Pancreas (tissue), 10 donors: ENCODE measurements at regions not wholly inside any gene's neighbourhood (a gene's known extent, or its start where the extent isn't known, plus 50 kb on each side); places are given as distances from the start of the nearest gene placed in this dataset.

Source experiments
- ATAC-seq, 4 donors: fragments of 200-7000 bp; cut with Tn5 transposase; one replicate each; pipeline versions ENCODE4 v1.8.0 to v1.9.1; 2020; ENCODE audit warnings: mild to moderate bottlenecking in 4 of 4, moderate library complexity in 4 of 4
- DNase-seq, 6 donors: peaks; one replicate each; pipeline ENCODE4 v3.0.0-alpha.2; 2020
- FAIRE-seq: peaks from 2 replicates; lab custom pipeline; 2012; peaks lifted over from hg19 to GRCh38; lab: Jason Lieb, UNC
- H3K27ac ChIP-seq, 4 donors: fragments of 200-600 bp; sonication (generic); 1 replicate in 3 of 4; 2 replicates in 1 of 4; pipeline versions ENCODE4 v1.5.0 to v1.8.0; 2020
- H3K27me3 ChIP-seq, 4 donors: fragments of 200-600 bp; one replicate each; pipeline ENCODE4 v1.8.0; 2021
- H3K36me3 ChIP-seq, 3 donors: fragments of 200-600 bp; sonication (generic) in 1 of 3; one replicate each; pipeline versions ENCODE4 v1.5.0 to v1.8.0; 2020 to 2021
- H3K4me1 ChIP-seq, 3 donors: fragments of 200-600 bp; one replicate each; pipeline ENCODE4 v1.8.0; 2021
- H3K4me3 ChIP-seq, 4 donors: fragments of 200-600 bp; sonication (generic) in 2 of 4; one replicate each; pipeline versions ENCODE4 v1.5.0 to v1.8.0; 2020 to 2021
- H3K9me3 ChIP-seq, 4 donors: fragments of 200-600 bp; one replicate each; pipeline ENCODE4 v1.8.0; 2021
- WGBS, 2 donors: extraction: QIAGEN DNeasy Blood & Tissue Kit; methylation state at CpG; one replicate each; pipeline ENCODE4 v1.1.7; 2013; 5-methylcytosine and 5-hydroxymethylcytosine counted together
- intact Hi-C, 3 donors: fragments of 100-400 bp; cut with DNase I; formaldehyde crosslinking; loops; one replicate each; pipeline versions ENCODE4 v1.11.1 to v1.14.2; 2022
- TF ChIP-seq, protein P1 (sequence below), 4 donors: fragments of 200-600 bp; sonication (generic) in 3 of 4; IDR thresholded peaks; one replicate each; pipeline versions ENCODE4 v1.5.0 to v1.8.0; 2021; ENCODE audit warnings: antibody characterized with exemption in 4 of 4
- donor health status: healthy with polysubstance abuse.
- donor health status: DM: no; HTN: no; CAD: no; lungs with moderate emphysema.
- donor health status: DM: no; HTN: no; CAD: no.
- donor health status: control.
- donor health status: control.
- donor health status: Bipolar disorder and iron deficiency.
- donor health status: DM: yes; HTN: yes; CAD: no.
- donor health status: DM: no; HTN: no; CAD: no.
- donor health status: DM: no; HTN: no; CAD: no.
- donor health status: DM: yes; HTN: yes; CAD: no.

DNA sequence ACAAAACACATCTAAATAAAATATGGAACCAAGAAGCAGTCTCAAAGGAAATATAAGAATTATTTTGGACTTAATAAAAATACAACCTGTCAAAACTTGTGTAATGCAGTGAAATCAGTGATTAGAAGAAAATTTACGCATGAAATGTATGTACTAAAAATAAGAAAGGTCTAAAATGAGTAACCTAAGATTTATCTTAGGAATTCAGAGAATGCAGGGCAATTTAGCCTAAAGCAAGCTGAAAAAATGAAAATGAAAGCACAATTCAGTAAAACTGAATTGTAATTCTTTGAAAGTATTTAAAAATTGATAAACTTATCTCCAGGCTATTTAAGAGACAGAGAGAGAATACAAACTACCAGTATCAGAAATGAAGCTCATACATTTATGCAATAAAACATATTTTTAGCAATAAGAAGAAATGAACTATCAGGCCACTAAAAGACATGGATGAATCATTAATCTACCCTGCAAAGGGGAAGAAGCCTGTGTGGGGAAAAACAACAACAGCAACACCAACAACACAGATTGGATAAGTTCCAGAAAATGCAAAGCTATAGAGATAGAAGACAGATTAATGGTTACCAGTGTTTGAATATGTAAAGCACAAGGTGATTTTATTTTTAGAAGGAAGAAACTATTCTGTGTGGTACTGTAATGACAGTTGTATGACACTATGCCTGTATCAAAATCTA, 442.0 kb upstream of the ADGRL3 start:
- Histone ChIP-seq H3K27me3 (no peaks in the 10 kb centered on the region), H3K36me3 (no peaks in the 10 kb centered on the region), H3K4me3 (no peak overlapping the region), H3K27ac (no peak overlapping the region), H3K9me3 (no peaks in the 10 kb centered on the region), H3K4me1 (no peaks in the 10 kb centered on the region)
- TF ChIP-seq, protein P1, sequence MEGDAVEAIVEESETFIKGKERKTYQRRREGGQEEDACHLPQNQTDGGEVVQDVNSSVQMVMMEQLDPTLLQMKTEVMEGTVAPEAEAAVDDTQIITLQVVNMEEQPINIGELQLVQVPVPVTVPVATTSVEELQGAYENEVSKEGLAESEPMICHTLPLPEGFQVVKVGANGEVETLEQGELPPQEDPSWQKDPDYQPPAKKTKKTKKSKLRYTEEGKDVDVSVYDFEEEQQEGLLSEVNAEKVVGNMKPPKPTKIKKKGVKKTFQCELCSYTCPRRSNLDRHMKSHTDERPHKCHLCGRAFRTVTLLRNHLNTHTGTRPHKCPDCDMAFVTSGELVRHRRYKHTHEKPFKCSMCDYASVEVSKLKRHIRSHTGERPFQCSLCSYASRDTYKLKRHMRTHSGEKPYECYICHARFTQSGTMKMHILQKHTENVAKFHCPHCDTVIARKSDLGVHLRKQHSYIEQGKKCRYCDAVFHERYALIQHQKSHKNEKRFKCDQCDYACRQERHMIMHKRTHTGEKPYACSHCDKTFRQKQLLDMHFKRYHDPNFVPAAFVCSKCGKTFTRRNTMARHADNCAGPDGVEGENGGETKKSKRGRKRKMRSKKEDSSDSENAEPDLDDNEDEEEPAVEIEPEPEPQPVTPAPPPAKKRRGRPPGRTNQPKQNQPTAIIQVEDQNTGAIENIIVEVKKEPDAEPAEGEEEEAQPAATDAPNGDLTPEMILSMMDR (IDR thresholded peaks at IDR 0.05), result no peak
- ATAC-seq (no peak), FAIRE-seq (no peak), DNase-seq (no peak)
- WGBS, 2 donors, result 0 to 46% methylated on average over 1 of the region's 1 CpG
- intact Hi-C loops, result no loop called here

DNA sequence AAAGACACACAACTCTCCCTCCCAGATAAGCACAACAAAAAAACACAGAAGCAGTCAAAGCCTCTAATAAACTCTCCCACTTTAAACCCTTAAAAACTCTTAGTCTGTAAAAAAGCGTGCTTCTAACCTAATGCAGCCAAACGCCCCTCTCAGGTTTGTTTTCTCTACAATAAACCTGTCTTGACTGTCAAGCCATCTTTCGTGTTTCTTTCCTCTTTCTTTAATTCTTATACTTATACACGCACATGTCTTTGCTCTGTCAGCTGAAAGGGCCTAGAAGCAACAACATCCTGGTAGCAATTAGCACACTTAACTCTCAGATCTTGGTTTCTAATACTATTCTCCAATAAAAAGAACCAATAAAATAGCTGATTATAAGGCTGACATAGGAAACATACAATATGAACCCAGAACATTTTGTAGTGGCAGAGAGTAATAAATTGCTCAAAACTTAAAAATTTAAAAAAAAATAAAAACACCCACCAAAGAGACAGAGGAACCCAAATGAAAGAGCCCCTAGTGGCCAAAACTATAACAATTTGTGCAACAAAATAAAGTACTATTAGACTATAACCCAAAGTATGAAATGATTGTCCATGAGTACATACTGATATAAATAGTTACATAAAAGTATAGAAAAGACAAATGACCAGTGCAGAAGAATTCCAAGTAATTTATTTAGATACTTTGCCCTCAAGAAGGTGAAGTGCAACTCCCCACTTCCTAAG, 440.4 kb upstream of the ADGRL3 start:
- H3K36me3 ChIP-seq, result no peaks in the 10 kb centered on the region
- no peak overlapping the region for H3K4me3 ChIP-seq
- 52 to 67% methylated on average over 4 of the region's 4 CpGs for WGBS, 2 donors
- no peak for FAIRE-seq
- ATAC-seq, result no peak
- H3K27ac ChIP-seq, result no peak overlapping the region
- no peaks in the 10 kb centered on the region for H3K27me3 ChIP-seq
- intact Hi-C loops, result no loop called here
- H3K9me3 ChIP-seq, result no peaks in the 10 kb centered on the region
- TF ChIP-seq, protein P1 (IDR thresholded peaks at IDR 0.05), result peak in 2 of 4 donors; percentile 6 to 12
- DNase-seq, result no peak
- no peaks in the 10 kb centered on the region for H3K4me1 ChIP-seq

DNA sequence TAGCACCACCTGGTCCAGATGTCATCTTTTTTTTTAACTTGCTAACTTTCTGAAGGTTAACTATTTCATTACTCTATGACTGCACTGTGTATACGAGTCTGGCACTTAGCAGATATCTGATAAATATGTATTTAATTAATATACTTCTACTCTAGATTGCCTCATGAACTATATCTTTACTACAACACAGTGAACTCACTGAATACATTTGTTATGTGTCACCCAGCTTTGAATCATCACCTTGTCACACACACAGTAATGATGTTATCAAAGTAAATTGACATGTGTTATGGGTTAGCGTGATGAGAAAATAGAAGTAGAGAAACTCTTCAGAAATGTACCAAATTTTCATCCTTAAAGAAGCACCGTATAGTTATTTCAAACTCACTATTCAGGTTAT, 419.3 kb upstream of the ADGRL3 start:
- no peak for ATAC-seq
- intact Hi-C loops, result no loop called here
- no peak for FAIRE-seq

DNA sequence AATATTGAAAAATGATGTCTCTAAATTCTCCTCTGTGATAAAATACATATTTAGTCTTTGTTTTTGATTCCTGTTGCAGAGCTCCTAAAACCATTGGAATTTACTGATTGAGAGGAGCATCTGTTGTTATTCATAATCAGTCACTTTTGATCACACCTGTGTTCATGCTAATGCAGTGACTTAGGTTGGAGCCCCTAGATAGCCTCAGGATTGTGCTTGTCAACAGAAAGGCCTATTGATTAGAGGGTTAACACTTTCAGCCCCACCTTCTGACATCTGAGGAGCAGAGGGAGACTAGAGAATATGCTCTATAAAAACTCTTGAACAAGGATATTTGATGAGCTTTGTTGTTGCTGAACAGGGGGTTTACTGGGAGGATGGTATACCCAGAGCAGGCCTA, 409.5 kb upstream of the ADGRL3 start:
- intact Hi-C loops, result no loop called here
- no peaks in the 10 kb centered on the region for H3K27me3 ChIP-seq
- DNase-seq (no peak), FAIRE-seq (no peak), ATAC-seq (no peak)
- H3K4me3 ChIP-seq, result no peak overlapping the region
- TF ChIP-seq, protein P1 (IDR thresholded peaks at IDR 0.05), result no peak
- no peaks in the 10 kb centered on the region for H3K4me1 ChIP-seq
- no peaks in the 10 kb centered on the region for H3K36me3 ChIP-seq
- no peaks in the 10 kb centered on the region for H3K9me3 ChIP-seq
- no peak overlapping the region for H3K27ac ChIP-seq

More for the DNA sequence above, 419.3 kb upstream of the ADGRL3 start:
- Histone ChIP-seq H3K27ac (no peak overlapping the region), H3K4me1 (no peaks in the 10 kb centered on the region), H3K36me3 (no peaks in the 10 kb centered on the region), H3K4me3 (no peak overlapping the region), H3K9me3 (no peaks in the 10 kb centered on the region), H3K27me3 (no peaks in the 10 kb centered on the region)
- TF ChIP-seq, protein P1 (IDR thresholded peaks at IDR 0.05), result no peak
- no peak for DNase-seq
- WGBS, 2 donors, result 42 to 55% methylated on average over 3 of the region's 3 CpGs

DNA sequence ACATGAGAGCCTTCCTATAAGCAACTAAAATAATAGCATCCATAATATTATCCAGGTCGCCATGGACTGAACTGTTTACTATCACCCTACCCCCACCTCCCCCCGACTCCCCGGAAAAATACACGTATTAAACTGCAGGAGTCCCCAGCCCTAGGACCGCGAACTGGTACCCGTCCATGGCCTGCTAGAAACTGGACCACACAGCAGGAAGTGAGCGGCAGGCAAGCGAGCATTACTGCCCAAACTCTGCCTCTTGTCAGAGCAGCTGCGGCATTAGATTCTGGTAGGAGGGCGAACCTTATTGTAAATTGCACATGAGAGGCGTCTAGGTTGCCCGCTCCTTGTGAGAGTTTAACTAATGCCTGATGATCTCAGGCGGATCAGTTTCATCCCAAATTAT, 405.8 kb upstream of the ADGRL3 start:
- H3K27me3 ChIP-seq, result no peaks in the 10 kb centered on the region
- no peak overlapping the region for H3K4me3 ChIP-seq
- DNase-seq (no peak), FAIRE-seq (no peak), ATAC-seq (no peak)
- H3K36me3 ChIP-seq, result no peaks in the 10 kb centered on the region
- WGBS, 2 donors, result 74 to 84% methylated on average over 14 of the region's 14 CpGs
- no peaks in the 10 kb centered on the region for H3K4me1 ChIP-seq
- no peaks in the 10 kb centered on the region for H3K9me3 ChIP-seq
- intact Hi-C loops, result no loop called here
- TF ChIP-seq, protein P1 (IDR thresholded peaks at IDR 0.05), result no peak
- H3K27ac ChIP-seq, result no peak overlapping the region
